HG03095 (cell line): ENCODE measurements at regions not wholly inside any gene's neighbourhood (a gene's known extent, or its start where the extent isn't known, plus 50 kb on each side); places are given as distances from the start of the nearest gene placed in this dataset.

Source experiments
- ATAC-seq: cut with Tn5 transposase; IDR thresholded peaks from one replicate; pipeline ENCODE4 v1.9.1; 2021; ENCODE audit warnings: moderate library complexity; ENCODE audit not compliant: unreplicated experiment

- no peak for ATAC-seq
Measured at GRCh38 chrX:147680251-147680650, 231.5 kb upstream of the FMR1 start.

- ATAC-seq, result no peak
Measured at GRCh38 chrX:147693511-147693910, 218.2 kb upstream of the FMR1 start.

- ATAC-seq, result no peak
Measured at GRCh38 chrX:147699061-147699460, 212.7 kb upstream of the FMR1 start.

GRCh38 chrX:147710301-147710700, 201.4 kb upstream of the FMR1 start:
- ATAC-seq, result no peak

- ATAC-seq, result no peak
Measured at GRCh38 chrX:147733369-147733768, 178.3 kb upstream of the FMR1 start.

GRCh38 chrX:147735364-147735763, 176.4 kb upstream of the FMR1 start:
- ATAC-seq, result no peak

GRCh38 chrX:147736045-147736444, 175.7 kb upstream of the FMR1 start:
- no peak for ATAC-seq

- ATAC-seq, result no peak
Measured at GRCh38 chrX:147737690-147738089, 174.0 kb upstream of the FMR1 start.

- no peak for ATAC-seq
Measured at GRCh38 chrX:147738265-147738664, 173.5 kb upstream of the FMR1 start.

- no peak for ATAC-seq
Measured at GRCh38 chrX:147739196-147739595, 172.5 kb upstream of the FMR1 start.

- no peak for ATAC-seq
Measured at GRCh38 chrX:147741776-147742175, 169.9 kb upstream of the FMR1 start.

- ATAC-seq, result no peak
Measured at GRCh38 chrX:147749308-147749707, 162.4 kb upstream of the FMR1 start.

GRCh38 chrX:147757750-147758149, 154.0 kb upstream of the FMR1 start:
- ATAC-seq, result no peak

- no peak for ATAC-seq
Measured at GRCh38 chrX:147763131-147763530, 148.6 kb upstream of the FMR1 start.

GRCh38 chrX:147764868-147765267, 146.9 kb upstream of the FMR1 start:
- ATAC-seq, result no peak

GRCh38 chrX:147770858-147771257, 140.9 kb upstream of the FMR1 start:
- ATAC-seq, result no peak

GRCh38 chrX:147776988-147777387, 134.7 kb upstream of the FMR1 start:
- ATAC-seq, result no peak

- no peak for ATAC-seq
Measured at GRCh38 chrX:147779173-147779572, 132.5 kb upstream of the FMR1 start.

- no peak for ATAC-seq
Measured at GRCh38 chrX:147781844-147782243, 129.9 kb upstream of the FMR1 start.

- ATAC-seq, result no peak
Measured at GRCh38 chrX:147788641-147789350, 122.9 kb upstream of the FMR1 start.

GRCh38 chrX:147800663-147801062, 111.1 kb upstream of the FMR1 start:
- no peak for ATAC-seq

- no peak for ATAC-seq
Measured at GRCh38 chrX:147803948-147804347, 107.8 kb upstream of the FMR1 start.

- no peak for ATAC-seq
Measured at GRCh38 chrX:147811803-147812202, 99.9 kb upstream of the FMR1 start.
